C4-2B (cell line): ENCODE measurements at regions not wholly inside any gene's neighbourhood (a gene's known extent, or its start where the extent isn't known, plus 50 kb on each side); places are given as distances from the start of the nearest gene placed in this dataset.

Source experiments
- ZFX ChIP-seq: fragments of 450-650 bp; IDR thresholded peaks from 2 replicates; pipeline ENCODE4 v1.6.1; 2017
- TF ChIP-seq, protein P1 (sequence below): fragments of 450-650 bp; conservative IDR thresholded peaks from 2 replicates; pipeline ENCODE4 v1.5.1; 2017; ENCODE audit warnings: mild to moderate bottlenecking

DNA sequence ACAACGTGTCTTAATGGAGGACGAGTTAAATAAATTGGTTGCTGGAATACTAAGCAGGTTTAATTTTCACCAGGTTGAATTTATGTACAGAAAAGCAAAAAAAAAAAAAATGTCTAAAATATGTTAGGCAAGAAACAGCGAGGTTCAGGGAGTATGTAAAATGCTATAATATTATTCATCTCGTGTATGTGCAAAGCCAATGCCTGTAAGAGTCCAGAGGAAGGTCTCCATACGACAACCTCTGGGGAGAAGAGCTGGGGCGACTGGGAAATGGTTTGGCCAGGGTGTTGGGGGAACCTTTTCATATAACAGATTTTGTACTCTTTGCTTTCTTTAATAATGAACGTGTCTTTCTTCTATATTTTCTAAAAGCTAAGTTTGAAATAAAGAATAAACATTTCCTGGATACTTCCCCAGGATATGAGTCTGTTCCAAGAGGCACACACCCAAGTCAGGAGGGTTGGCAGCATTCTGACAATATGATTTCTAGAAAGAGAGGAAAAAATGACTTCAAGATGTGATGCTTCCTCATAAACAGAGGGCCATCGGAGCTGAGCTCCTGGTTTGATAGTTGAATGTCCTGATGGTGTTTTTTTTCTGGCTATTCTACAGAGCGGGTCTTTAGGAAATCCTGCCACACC, 208.6 kb upstream of the MGMT start:
- TF ChIP-seq, protein P1, sequence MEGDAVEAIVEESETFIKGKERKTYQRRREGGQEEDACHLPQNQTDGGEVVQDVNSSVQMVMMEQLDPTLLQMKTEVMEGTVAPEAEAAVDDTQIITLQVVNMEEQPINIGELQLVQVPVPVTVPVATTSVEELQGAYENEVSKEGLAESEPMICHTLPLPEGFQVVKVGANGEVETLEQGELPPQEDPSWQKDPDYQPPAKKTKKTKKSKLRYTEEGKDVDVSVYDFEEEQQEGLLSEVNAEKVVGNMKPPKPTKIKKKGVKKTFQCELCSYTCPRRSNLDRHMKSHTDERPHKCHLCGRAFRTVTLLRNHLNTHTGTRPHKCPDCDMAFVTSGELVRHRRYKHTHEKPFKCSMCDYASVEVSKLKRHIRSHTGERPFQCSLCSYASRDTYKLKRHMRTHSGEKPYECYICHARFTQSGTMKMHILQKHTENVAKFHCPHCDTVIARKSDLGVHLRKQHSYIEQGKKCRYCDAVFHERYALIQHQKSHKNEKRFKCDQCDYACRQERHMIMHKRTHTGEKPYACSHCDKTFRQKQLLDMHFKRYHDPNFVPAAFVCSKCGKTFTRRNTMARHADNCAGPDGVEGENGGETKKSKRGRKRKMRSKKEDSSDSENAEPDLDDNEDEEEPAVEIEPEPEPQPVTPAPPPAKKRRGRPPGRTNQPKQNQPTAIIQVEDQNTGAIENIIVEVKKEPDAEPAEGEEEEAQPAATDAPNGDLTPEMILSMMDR = no peak
- no peak for TF ChIP-seq ZFX
